Neural progenitor cell (in vitro differentiated cells): ENCODE measurements at regions not wholly inside any gene's neighbourhood (a gene's known extent, or its start where the extent isn't known, plus 50 kb on each side); places are given as distances from the start of the nearest gene placed in this dataset.

Source experiments
- DNase-seq: peaks from one replicate; pipeline ENCODE4 v3.0.0-alpha.2; 2016; ENCODE audit warnings: low spot score
- H2AFZ ChIP-seq: fragments of 200-600 bp; sonication (generic); replicated peaks from 2 replicates; pipeline ENCODE4 v1.6.1; 2016; ENCODE audit warnings: antibody characterized with exemption
- H3F3A ChIP-seq: fragments of 200-600 bp; sonication (generic); 2 replicates; pipeline ENCODE4 v1.6.1; 2016; ENCODE audit warnings: antibody characterized with exemption, low read depth
- H3K27ac ChIP-seq: fragments of 200-600 bp; sonication (generic); 2 replicates; pipeline ENCODE4 v1.5.1; 2016; ENCODE audit warnings: mild to moderate bottlenecking
- H3K27me3 ChIP-seq: fragments of 200-600 bp; sonication (generic); 2 replicates; pipeline ENCODE4 v1.6.1; 2016; ENCODE audit warnings: mild to moderate bottlenecking, moderate library complexity
- H3K36me3 ChIP-seq: fragments of 200-600 bp; sonication (generic); 2 replicates; pipeline ENCODE4 v1.5.1; 2016
- H3K4me1 ChIP-seq: fragments of 200-600 bp; sonication (generic); 2 replicates; pipeline ENCODE4 v1.6.1; 2016; ENCODE audit warnings: mixed run types
- H3K4me2 ChIP-seq: fragments of 200-600 bp; sonication (generic); 2 replicates; pipeline ENCODE4 v1.6.1; 2016
- H3K4me3 ChIP-seq: fragments of 200-600 bp; sonication (generic); 2 replicates; pipeline ENCODE4 v1.5.1; 2016
- H3K79me2 ChIP-seq: fragments of 200-600 bp; sonication (generic); 2 replicates; pipeline ENCODE4 v1.6.1; 2016; ENCODE audit warnings: low read depth
- H3K9ac ChIP-seq: fragments of 200-600 bp; sonication (generic); 2 replicates; pipeline ENCODE4 v1.6.1; 2016
- H3K9me3 ChIP-seq: fragments of 200-600 bp; sonication (generic); 2 replicates; pipeline ENCODE4 v1.5.1; 2016; ENCODE audit warnings: low read depth
- H4K20me1 ChIP-seq: fragments of 200-600 bp; sonication (generic); 2 replicates; pipeline ENCODE4 v1.6.1; 2016; ENCODE audit warnings: low read depth
- H3K27ac Mint-ChIP-seq: 3 replicates; pipeline ENCODE4 v1.8.0; 2021; ENCODE audit warnings: mixed read lengths
- H3K27me3 Mint-ChIP-seq: 2 replicates; pipeline ENCODE4 v1.8.0; 2022; ENCODE audit warnings: low read depth, mild to moderate bottlenecking, inconsistent platforms, moderate library complexity, mixed read lengths; ENCODE audit not compliant: insufficient read depth
- H3K36me3 Mint-ChIP-seq: 3 replicates; pipeline ENCODE4 v1.8.0; 2021; ENCODE audit warnings: mixed read lengths
- H3K4me1 Mint-ChIP-seq: 3 replicates; pipeline ENCODE4 v1.8.0; 2021; ENCODE audit warnings: mixed read lengths
- H3K4me3 Mint-ChIP-seq: 3 replicates; pipeline ENCODE4 v1.8.0; 2021; ENCODE audit warnings: mild to moderate bottlenecking, moderate library complexity, mixed read lengths
- H3K9me3 Mint-ChIP-seq: 3 replicates; pipeline ENCODE4 v1.8.0; 2020; ENCODE audit warnings: mixed read lengths
- EZH2 ChIP-seq: fragments of 200-600 bp; sonication (generic); IDR thresholded peaks from 2 replicates; pipeline ENCODE4 v1.6.1; 2017; ENCODE audit warnings: antibody characterized with exemption, mild to moderate bottlenecking, moderate library complexity
- EZH2phosphoT487 ChIP-seq: fragments of 200-600 bp; sonication (generic); IDR thresholded peaks from 2 replicates; pipeline ENCODE4 v1.6.1; 2017; ENCODE audit warnings: antibody characterized with exemption
- TF ChIP-seq, protein P1 (sequence below): fragments of 200-600 bp; sonication (generic); IDR thresholded peaks from 2 replicates; pipeline ENCODE4 v1.5.1; 2017; ENCODE audit warnings: antibody characterized with exemption, mild to moderate bottlenecking

DNA sequence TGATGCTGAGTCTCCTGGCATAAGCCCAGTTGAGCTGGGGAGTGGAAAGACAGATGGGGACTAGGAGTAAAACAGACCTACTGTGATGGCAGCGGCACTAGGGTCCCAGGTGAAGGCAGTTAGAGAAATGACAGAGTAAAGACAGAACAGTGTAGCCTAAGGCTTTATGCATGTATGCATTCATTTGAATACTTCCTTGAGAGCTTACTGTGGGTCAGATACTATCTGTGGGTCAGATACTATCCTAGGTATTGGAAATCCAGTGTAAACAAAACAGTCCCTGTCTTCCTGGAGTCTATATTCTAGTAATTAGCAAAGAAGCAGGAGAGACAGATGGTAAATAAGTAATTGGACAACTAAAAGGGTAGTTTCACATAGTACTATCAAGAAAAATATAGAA lies 73.7 kb upstream of the LRCH1 start:
- peaks cover 13% of the 10 kb centered on the region for H3K9me3 Mint-ChIP-seq
- H3K9ac ChIP-seq: no peak overlapping the region
- H3F3A ChIP-seq: no peaks in the 10 kb centered on the region
- H3K27ac ChIP-seq: no peak overlapping the region
- TF ChIP-seq, protein P1, sequence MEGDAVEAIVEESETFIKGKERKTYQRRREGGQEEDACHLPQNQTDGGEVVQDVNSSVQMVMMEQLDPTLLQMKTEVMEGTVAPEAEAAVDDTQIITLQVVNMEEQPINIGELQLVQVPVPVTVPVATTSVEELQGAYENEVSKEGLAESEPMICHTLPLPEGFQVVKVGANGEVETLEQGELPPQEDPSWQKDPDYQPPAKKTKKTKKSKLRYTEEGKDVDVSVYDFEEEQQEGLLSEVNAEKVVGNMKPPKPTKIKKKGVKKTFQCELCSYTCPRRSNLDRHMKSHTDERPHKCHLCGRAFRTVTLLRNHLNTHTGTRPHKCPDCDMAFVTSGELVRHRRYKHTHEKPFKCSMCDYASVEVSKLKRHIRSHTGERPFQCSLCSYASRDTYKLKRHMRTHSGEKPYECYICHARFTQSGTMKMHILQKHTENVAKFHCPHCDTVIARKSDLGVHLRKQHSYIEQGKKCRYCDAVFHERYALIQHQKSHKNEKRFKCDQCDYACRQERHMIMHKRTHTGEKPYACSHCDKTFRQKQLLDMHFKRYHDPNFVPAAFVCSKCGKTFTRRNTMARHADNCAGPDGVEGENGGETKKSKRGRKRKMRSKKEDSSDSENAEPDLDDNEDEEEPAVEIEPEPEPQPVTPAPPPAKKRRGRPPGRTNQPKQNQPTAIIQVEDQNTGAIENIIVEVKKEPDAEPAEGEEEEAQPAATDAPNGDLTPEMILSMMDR: no peak
- TF ChIP-seq EZH2phosphoT487: no peak
- TF ChIP-seq EZH2: no peak
- H3K79me2 ChIP-seq: no peaks in the 10 kb centered on the region
- no peak overlapping the region for H3K4me3 ChIP-seq
- no peaks in the 10 kb centered on the region for H3K27me3 ChIP-seq
- no peaks in the 10 kb centered on the region for H3K36me3 ChIP-seq
- H3K36me3 Mint-ChIP-seq: no peaks in the 10 kb centered on the region
- no peaks in the 10 kb centered on the region for H3K9me3 ChIP-seq
- H3K4me2 ChIP-seq: no peak overlapping the region
- H3K4me3 Mint-ChIP-seq: no peak overlapping the region
- H3K27ac Mint-ChIP-seq: no peak overlapping the region
- H4K20me1 ChIP-seq: no peaks in the 10 kb centered on the region
- no peaks in the 10 kb centered on the region for H3K4me1 Mint-ChIP-seq
- H2AFZ ChIP-seq: no peak overlapping the region
- no peaks in the 10 kb centered on the region for H3K4me1 ChIP-seq
- DNase-seq: no peak
- peaks cover 2% of the 10 kb centered on the region for H3K27me3 Mint-ChIP-seq

DNA sequence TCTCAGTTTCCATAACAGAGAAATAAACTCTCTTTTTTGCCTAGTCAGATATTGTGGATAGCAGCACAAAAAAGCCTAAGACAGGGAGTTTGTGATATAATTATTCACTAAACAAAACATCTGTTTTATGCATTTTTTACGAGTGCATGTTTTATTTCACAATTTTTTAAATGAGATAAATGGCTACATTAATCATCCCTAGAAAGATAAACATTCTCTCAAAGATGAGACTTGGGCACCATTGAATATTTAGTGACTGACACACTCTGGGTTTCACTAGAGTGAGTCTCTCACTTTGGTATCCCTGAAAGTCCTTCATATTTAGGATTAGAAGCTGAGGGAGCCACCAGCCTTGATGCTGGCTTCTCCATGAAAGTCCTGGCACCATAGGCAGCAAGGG lies 74.3 kb upstream of the LRCH1 start:
- no peak for TF ChIP-seq EZH2
- no peak for TF ChIP-seq EZH2phosphoT487
- TF ChIP-seq, protein P1: no peak
- Mint-ChIP-seq H3K9me3 (peaks cover 7% of the 10 kb centered on the region), H3K36me3 (no peaks in the 10 kb centered on the region), H3K4me1 (no peaks in the 10 kb centered on the region), H3K27me3 (peaks cover 2% of the 10 kb centered on the region), H3K27ac (no peak overlapping the region), H3K4me3 (no peak overlapping the region)
- Histone ChIP-seq H3K9me3 (no peaks in the 10 kb centered on the region), H3K79me2 (no peaks in the 10 kb centered on the region), H3K4me3 (no peak overlapping the region), H4K20me1 (no peaks in the 10 kb centered on the region), H3K36me3 (no peaks in the 10 kb centered on the region), H3K4me1 (no peaks in the 10 kb centered on the region), H3K4me2 (no peak overlapping the region), H3K27ac (no peak overlapping the region), H2AFZ (no peak overlapping the region), H3F3A (no peaks in the 10 kb centered on the region), H3K27me3 (no peaks in the 10 kb centered on the region), H3K9ac (no peak overlapping the region)
- no peak for DNase-seq

DNA sequence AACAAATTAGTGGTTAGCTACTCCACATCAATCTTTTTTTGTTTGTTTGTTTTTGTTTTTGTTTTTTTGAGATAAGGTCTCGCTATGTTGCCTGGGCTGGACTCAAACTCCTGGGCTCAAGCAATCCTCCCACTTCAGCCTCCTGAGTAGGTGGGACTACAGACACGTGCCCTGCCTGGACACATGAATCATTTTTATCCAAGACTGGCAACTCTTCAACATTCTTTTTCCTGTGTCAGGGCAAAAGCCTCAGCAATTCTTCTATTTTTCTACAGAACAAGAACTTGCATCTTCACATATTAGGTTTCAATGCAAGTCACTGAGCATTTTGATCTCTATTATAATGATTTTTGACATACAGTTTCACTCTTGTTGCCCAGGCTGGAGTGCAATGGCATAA lies 76.8 kb upstream of the LRCH1 start:
- no peaks in the 10 kb centered on the region for H3K36me3 ChIP-seq

More for the DNA sequence above, 76.8 kb upstream of the LRCH1 start:
- Histone ChIP-seq H4K20me1 (no peaks in the 10 kb centered on the region), H2AFZ (no peak overlapping the region), H3K9ac (no peak overlapping the region), H3K4me1 (no peaks in the 10 kb centered on the region), H3K27ac (no peak overlapping the region), H3K4me3 (no peak overlapping the region), H3K9me3 (no peaks in the 10 kb centered on the region), H3K27me3 (no peaks in the 10 kb centered on the region), H3F3A (no peaks in the 10 kb centered on the region), H3K79me2 (no peaks in the 10 kb centered on the region), H3K4me2 (no peak overlapping the region)
- Mint-ChIP-seq H3K4me3 (no peak overlapping the region), H3K27me3 (peaks cover 5% of the 10 kb centered on the region), H3K36me3 (no peaks in the 10 kb centered on the region), H3K9me3 (peaks cover 3% of the 10 kb centered on the region), H3K27ac (no peak overlapping the region), H3K4me1 (no peaks in the 10 kb centered on the region)
- DNase-seq: no peak
- TF ChIP-seq, protein P1: no peak
- TF ChIP-seq EZH2phosphoT487 (no peak), EZH2 (no peak)
